ENCODE measurements at regions not wholly inside any gene's neighbourhood (a gene's known extent, or its start where the extent isn't known, plus 50 kb on each side); places are given as distances from the start of the nearest gene placed in this dataset.
"Not testable (repeated sequence)": the region's sequence is repeated elsewhere in the genome, so short reads cannot be mapped to it uniquely, and the experiment has no call there.

DNA sequence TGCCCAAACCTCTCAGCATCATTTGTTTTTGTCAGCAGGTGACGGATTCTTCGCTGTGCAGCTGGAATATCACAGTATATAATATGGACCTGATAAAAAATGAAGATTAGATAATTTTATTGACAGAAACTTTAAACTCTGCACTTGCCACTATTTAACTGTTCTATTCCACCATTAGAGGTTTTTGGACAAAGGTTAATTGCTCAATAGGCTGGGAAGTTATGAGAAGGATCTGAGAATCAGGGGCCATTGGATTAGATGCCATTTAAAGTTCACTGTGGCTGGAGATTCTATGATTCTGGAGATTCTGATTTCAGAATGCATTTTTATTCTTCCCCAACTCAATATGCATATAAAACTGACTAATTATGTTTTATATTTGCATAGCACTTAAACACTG lies 59.8 kb upstream of the ANXA1 start:
- TF ChIP-seq, protein P1, sequence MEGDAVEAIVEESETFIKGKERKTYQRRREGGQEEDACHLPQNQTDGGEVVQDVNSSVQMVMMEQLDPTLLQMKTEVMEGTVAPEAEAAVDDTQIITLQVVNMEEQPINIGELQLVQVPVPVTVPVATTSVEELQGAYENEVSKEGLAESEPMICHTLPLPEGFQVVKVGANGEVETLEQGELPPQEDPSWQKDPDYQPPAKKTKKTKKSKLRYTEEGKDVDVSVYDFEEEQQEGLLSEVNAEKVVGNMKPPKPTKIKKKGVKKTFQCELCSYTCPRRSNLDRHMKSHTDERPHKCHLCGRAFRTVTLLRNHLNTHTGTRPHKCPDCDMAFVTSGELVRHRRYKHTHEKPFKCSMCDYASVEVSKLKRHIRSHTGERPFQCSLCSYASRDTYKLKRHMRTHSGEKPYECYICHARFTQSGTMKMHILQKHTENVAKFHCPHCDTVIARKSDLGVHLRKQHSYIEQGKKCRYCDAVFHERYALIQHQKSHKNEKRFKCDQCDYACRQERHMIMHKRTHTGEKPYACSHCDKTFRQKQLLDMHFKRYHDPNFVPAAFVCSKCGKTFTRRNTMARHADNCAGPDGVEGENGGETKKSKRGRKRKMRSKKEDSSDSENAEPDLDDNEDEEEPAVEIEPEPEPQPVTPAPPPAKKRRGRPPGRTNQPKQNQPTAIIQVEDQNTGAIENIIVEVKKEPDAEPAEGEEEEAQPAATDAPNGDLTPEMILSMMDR (IDR thresholded peaks at IDR 0.05; ENCODE audit: low read depth, low read length, poor library complexity, severe bottlenecking): no peak
- TF ChIP-seq EZH2phosphoT487 (IDR thresholded peaks at IDR 0.05; ENCODE audit: borderline replicate concordance, low read length): no peak
- Histone ChIP-seq H3K4me1 (ENCODE audit: control insufficient read depth, low read length) (no peaks in the 10 kb centered on the region), H3K27me3 (ENCODE audit: control insufficient read depth, low read length) (no peaks in the 10 kb centered on the region), H3K9me2 (replicated peaks; ENCODE audit: control insufficient read depth, low read length) (no peaks in the 10 kb centered on the region), H3K79me2 (ENCODE audit: control insufficient read depth, low read length) (no peaks in the 10 kb centered on the region), H3F3A (ENCODE audit: control insufficient read depth, insufficient read depth) (no peaks in the 10 kb centered on the region), H4K20me1 (ENCODE audit: control insufficient read depth, insufficient read depth, low read depth, low read length) (no peaks in the 10 kb centered on the region), H3K27ac (ENCODE audit: low read depth, low read length) (no peak overlapping the region), H3K4me3 (ENCODE audit: low read length) (no peak overlapping the region), H3K9me3 (ENCODE audit: control insufficient read depth, insufficient read depth, low read length) (no peaks in the 10 kb centered on the region), H3K4me2 (ENCODE audit: low read length) (no peak overlapping the region), H3K36me3 (ENCODE audit: control insufficient read depth, low read length) (no peaks in the 10 kb centered on the region)

DNA sequence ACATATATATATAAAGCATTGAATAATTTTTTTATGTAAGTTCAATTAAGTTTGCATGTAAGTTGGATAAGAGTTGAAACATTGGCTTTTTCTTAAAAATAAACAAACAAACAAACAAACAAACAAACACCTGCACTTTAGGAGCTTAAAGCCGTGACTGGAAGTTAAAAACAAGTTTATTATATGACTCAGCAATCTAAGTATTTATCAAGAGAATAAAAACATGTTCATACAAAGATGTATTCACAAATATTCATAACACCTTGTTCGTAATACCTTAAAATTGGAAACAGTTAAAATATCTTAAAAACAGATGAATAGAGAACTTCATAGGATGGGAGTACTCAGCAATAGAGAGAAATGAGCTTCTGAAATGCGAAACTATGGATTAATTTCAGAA lies 61.5 kb upstream of the ANXA1 start:
- Histone ChIP-seq H3F3A (ENCODE audit: control insufficient read depth, insufficient read depth) (no peaks in the 10 kb centered on the region), H4K20me1 (ENCODE audit: control insufficient read depth, insufficient read depth, low read depth, low read length) (no peaks in the 10 kb centered on the region), H3K27ac (ENCODE audit: low read depth, low read length) (no peak overlapping the region), H3K27me3 (ENCODE audit: control insufficient read depth, low read length) (no peaks in the 10 kb centered on the region), H3K9me2 (replicated peaks; ENCODE audit: control insufficient read depth, low read length) (no peaks in the 10 kb centered on the region), H3K4me1 (ENCODE audit: control insufficient read depth, low read length) (no peaks in the 10 kb centered on the region), H3K4me2 (ENCODE audit: low read length) (no peak overlapping the region), H3K79me2 (ENCODE audit: control insufficient read depth, low read length) (no peaks in the 10 kb centered on the region), H3K9me3 (ENCODE audit: control insufficient read depth, insufficient read depth, low read length) (no peaks in the 10 kb centered on the region), H3K4me3 (ENCODE audit: low read length) (no peak overlapping the region), H3K36me3 (ENCODE audit: control insufficient read depth, low read length) (no peaks in the 10 kb centered on the region)
- TF ChIP-seq, protein P1 (IDR thresholded peaks at IDR 0.05; ENCODE audit: low read depth, low read length, poor library complexity, severe bottlenecking): no peak
- TF ChIP-seq EZH2phosphoT487 (IDR thresholded peaks at IDR 0.05; ENCODE audit: borderline replicate concordance, low read length): no peak

DNA sequence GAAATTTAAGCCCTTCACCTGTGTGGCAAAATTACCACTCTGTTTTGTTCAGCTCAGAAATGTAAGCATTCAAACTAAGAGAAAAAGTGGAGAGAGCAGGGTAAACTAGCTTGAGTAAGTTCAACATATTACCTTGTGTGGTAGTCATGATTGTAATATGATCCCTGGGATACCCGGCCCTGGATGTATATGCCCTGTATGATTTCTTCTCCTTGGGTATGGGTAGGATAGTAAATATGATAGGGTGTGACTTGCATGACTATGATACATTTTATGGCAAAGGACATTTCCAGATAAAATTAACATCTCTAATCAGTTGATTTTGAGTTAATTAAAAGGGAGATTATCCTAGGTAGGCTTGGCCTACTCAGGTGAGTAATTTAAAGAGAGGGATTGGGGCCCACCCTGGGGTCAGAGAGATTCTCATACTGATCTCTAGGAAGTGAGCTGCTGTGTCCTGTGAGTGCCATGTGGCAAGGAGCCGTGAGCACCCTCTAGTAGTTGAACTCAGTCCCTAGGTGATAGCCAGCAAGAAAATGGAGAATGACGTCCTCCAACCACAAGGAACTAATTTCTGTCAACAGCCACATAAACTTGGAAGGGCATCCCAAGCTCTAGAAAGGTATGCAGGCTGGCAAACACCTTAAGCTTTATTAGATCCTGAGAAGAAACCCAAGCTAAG lies 62.2 kb upstream of the ANXA1 start:
- H3K9me3 ChIP-seq (ENCODE audit: control insufficient read depth, insufficient read depth, low read length): no peaks in the 10 kb centered on the region
- H4K20me1 ChIP-seq (ENCODE audit: control insufficient read depth, insufficient read depth, low read depth, low read length): no peaks in the 10 kb centered on the region
- no peak for TF ChIP-seq EZH2phosphoT487 (IDR thresholded peaks at IDR 0.05; ENCODE audit: borderline replicate concordance, low read length)
- TF ChIP-seq, protein P1 (IDR thresholded peaks at IDR 0.05; ENCODE audit: low read depth, low read length, poor library complexity, severe bottlenecking): no peak
- no peaks in the 10 kb centered on the region for H3K79me2 ChIP-seq (ENCODE audit: control insufficient read depth, low read length)
- no peak overlapping the region for H3K27ac ChIP-seq (ENCODE audit: low read depth, low read length)
- no peak overlapping the region for H3K4me3 ChIP-seq (ENCODE audit: low read length)
- no peaks in the 10 kb centered on the region for H3K36me3 ChIP-seq (ENCODE audit: control insufficient read depth, low read length)
- H3F3A ChIP-seq (ENCODE audit: control insufficient read depth, insufficient read depth): no peaks in the 10 kb centered on the region
- H3K27me3 ChIP-seq (ENCODE audit: control insufficient read depth, low read length): no peaks in the 10 kb centered on the region
- no peaks in the 10 kb centered on the region for H3K4me1 ChIP-seq (ENCODE audit: control insufficient read depth, low read length)
- no peaks in the 10 kb centered on the region for H3K9me2 ChIP-seq (replicated peaks; ENCODE audit: control insufficient read depth, low read length)
- H3K4me2 ChIP-seq (ENCODE audit: low read length): no peak overlapping the region

DNA sequence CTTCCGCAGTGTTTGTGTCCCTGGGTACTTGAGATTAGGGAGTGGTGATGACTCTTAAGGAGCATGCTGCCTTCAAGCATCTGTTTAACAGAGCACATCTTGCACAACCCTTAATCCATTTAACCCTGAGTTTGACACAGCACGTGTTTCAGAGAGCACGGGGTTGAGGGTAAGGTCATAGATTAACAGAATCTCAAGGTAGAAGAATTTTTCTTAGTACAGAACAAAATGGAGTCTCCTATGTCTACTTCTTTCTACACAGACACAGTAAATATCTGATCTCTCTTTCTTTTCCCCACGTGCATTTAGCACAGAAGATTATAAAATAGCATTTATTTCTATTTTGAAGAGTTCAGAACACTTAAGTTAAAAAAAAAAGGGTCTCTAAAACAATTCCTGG lies 63.8 kb upstream of the ANXA1 start:
- H3K9me3 ChIP-seq (ENCODE audit: control insufficient read depth, insufficient read depth, low read length); H3K4me3 ChIP-seq (ENCODE audit: low read length); H3K36me3 ChIP-seq (ENCODE audit: control insufficient read depth, low read length); H3K79me2 ChIP-seq (ENCODE audit: control insufficient read depth, low read length); H3K27me3 ChIP-seq (ENCODE audit: control insufficient read depth, low read length); H4K20me1 ChIP-seq (ENCODE audit: control insufficient read depth, insufficient read depth, low read depth, low read length); H3K4me1 ChIP-seq (ENCODE audit: control insufficient read depth, low read length); H3F3A ChIP-seq (ENCODE audit: control insufficient read depth, insufficient read depth); H3K27ac ChIP-seq (ENCODE audit: low read depth, low read length); H3K9me2 ChIP-seq (replicated peaks; ENCODE audit: control insufficient read depth, low read length); H3K4me2 ChIP-seq (ENCODE audit: low read length): not testable (repeated sequence)

Data from DOHH2 (cell line).